ENCODE measurements at regions not wholly inside any gene's neighbourhood (a gene's known extent, or its start where the extent isn't known, plus 50 kb on each side); places are given as distances from the start of the nearest gene placed in this dataset.

DNA sequence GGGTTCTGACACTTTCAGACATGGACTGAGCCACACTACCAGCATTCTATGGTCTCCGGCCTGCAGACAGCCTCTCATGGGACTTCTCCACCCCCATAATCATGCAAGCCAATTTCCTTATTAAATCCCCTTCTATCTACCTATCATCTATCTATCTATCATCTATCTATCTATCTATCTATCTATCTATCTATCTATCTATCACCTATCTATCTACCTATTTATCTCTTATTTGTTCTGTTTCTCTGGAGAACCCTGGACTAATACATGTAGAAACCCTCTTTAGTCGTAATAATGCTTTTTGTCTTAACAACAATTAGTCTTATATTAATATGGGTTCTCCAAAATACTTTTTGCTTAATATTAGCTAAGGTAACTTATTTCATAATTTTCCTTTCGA lies 174.1 kb upstream of the PRSS16 start:
- Histone ChIP-seq H3K4me3 (no peak overlapping the region), H3K4me1 (ENCODE audit: control insufficient read depth in 5 of 5, insufficient read depth in 5 of 5, low read length in 5 of 5) (no peaks in the 10 kb centered on the region), H3K9ac (ENCODE audit: insufficient read depth in 1 of 2, low read length in 2 of 2) (no peak overlapping the region), H3K27ac (ENCODE audit: low read depth in 1 of 2, low read length in 1 of 2) (no peak overlapping the region), H3K9me3 (ENCODE audit: control insufficient read depth in 4 of 4, insufficient read depth in 3 of 4, low read length in 3 of 4) (no peaks in the 10 kb centered on the region), H3K27me3 (ENCODE audit: control insufficient read depth in 3 of 3, insufficient read depth in 3 of 3, low read length in 2 of 3) (peaks cover 0 to 5% (median 0%) of the 10 kb centered on the region in 3 donors), H3K36me3 (ENCODE audit: control insufficient read depth in 4 of 4, insufficient read depth in 4 of 4, low read length in 4 of 4) (no peaks in the 10 kb centered on the region)
- no peak for ATAC-seq (ENCODE audit: insufficient read depth, low FRiP score)
- WGBS, 2 donors = 87 to 94% methylated on average over 3 of the region's 3 CpGs
- no peak for TF ChIP-seq CTCF (IDR thresholded peaks at IDR 0.05; ENCODE audit: control extremely low read depth, extremely low read depth)
- no peak for DNase-seq

GRCh38 chr6:27076116-27076515 lies 171.4 kb upstream of the PRSS16 start:
- H3K27ac ChIP-seq (ENCODE audit: low read depth in 1 of 2, low read length in 1 of 2) = no peak overlapping the region
- 50 to 82% methylated on average over 1 of the region's 1 CpG for WGBS, 2 donors
- H3K27me3 ChIP-seq (ENCODE audit: control insufficient read depth in 3 of 3, insufficient read depth in 3 of 3, low read length in 2 of 3) = peaks cover 0 to 5% (median 0%) of the 10 kb centered on the region in 3 donors

DNA sequence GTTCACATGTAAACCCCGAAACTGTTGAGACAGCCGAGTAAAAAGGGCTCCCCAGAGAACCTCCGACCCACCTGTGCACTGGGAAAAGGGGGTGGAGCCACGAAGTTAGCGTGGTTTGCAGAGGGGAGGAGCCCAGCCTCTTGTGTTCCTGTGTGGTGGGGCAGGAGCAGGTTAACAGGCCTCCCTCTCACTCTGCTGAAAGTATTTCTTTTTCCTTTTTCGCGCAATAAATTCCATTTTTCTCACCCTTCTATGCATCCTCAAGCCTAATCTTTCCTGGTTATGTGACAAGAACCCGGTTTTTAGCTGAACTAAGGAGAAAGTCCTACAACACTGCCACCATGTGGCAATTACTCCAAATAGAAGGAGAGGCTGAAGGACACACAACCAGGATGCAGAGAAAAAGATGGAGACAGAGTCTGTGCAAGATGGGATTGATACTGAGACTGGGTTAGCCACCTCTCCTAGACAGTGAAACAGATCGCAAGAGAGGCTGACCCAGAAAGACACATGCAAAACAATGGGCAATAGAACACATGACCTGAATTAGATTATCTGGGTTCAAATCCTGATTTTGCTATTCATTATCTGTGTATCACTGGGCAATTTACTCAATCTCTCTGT lies 168.7 kb upstream of the PRSS16 start:
- no peak overlapping the region for H3K27ac ChIP-seq (ENCODE audit: low read depth in 1 of 2, low read length in 1 of 2)
- peak; percentile 41 to 82 (median 75) for DNase-seq
- no peaks in the 10 kb centered on the region for H3K9me3 ChIP-seq (ENCODE audit: control insufficient read depth in 4 of 4, insufficient read depth in 3 of 4, low read length in 3 of 4)
- no peaks in the 10 kb centered on the region for H3K36me3 ChIP-seq (ENCODE audit: control insufficient read depth in 4 of 4, insufficient read depth in 4 of 4, low read length in 4 of 4)
- H3K9ac ChIP-seq (ENCODE audit: insufficient read depth in 1 of 2, low read length in 2 of 2) = no peak overlapping the region
- H3K4me3 ChIP-seq = no peak overlapping the region
- ATAC-seq (ENCODE audit: insufficient read depth, low FRiP score) = peak; percentile 75
- H3K4me1 ChIP-seq (ENCODE audit: control insufficient read depth in 5 of 5, insufficient read depth in 5 of 5, low read length in 5 of 5) = peaks cover 0 to 2% (median 0%) of the 10 kb centered on the region in 5 donors
- peaks cover 0 to 7% (median 4%) of the 10 kb centered on the region in 3 donors for H3K27me3 ChIP-seq (ENCODE audit: control insufficient read depth in 3 of 3, insufficient read depth in 3 of 3, low read length in 2 of 3)
- peak; percentile 22 for TF ChIP-seq CTCF (IDR thresholded peaks at IDR 0.05; ENCODE audit: control extremely low read depth, extremely low read depth)
- WGBS, 2 donors = 2 to 3% methylated on average over 9 of the region's 9 CpGs

More at GRCh38 chr6:27076116-27076515, 171.4 kb upstream of the PRSS16 start:
- no peak for TF ChIP-seq CTCF (IDR thresholded peaks at IDR 0.05; ENCODE audit: control extremely low read depth, extremely low read depth)
- ATAC-seq (ENCODE audit: insufficient read depth, low FRiP score) = no peak
- no peak for DNase-seq
- H3K9ac ChIP-seq (ENCODE audit: insufficient read depth in 1 of 2, low read length in 2 of 2) = no peak overlapping the region
- H3K4me3 ChIP-seq = no peak overlapping the region
- H3K9me3 ChIP-seq (ENCODE audit: control insufficient read depth in 4 of 4, insufficient read depth in 3 of 4, low read length in 3 of 4) = no peaks in the 10 kb centered on the region
- no peaks in the 10 kb centered on the region for H3K36me3 ChIP-seq (ENCODE audit: control insufficient read depth in 4 of 4, insufficient read depth in 4 of 4, low read length in 4 of 4)
- peaks cover 0 to 2% (median 0%) of the 10 kb centered on the region in 5 donors for H3K4me1 ChIP-seq (ENCODE audit: control insufficient read depth in 5 of 5, insufficient read depth in 5 of 5, low read length in 5 of 5)

GRCh38 chr6:27081188-27081587 lies 166.3 kb upstream of the PRSS16 start:
- Histone ChIP-seq H3K9ac (ENCODE audit: insufficient read depth in 1 of 2, low read length in 2 of 2) (no peak overlapping the region), H3K4me1 (ENCODE audit: control insufficient read depth in 5 of 5, insufficient read depth in 5 of 5, low read length in 5 of 5) (peaks cover 0 to 2% (median 0%) of the 10 kb centered on the region in 5 donors), H3K36me3 (ENCODE audit: control insufficient read depth in 4 of 4, insufficient read depth in 4 of 4, low read length in 4 of 4) (no peaks in the 10 kb centered on the region), H3K9me3 (ENCODE audit: control insufficient read depth in 4 of 4, insufficient read depth in 3 of 4, low read length in 3 of 4) (no peaks in the 10 kb centered on the region), H3K4me3 (no peak overlapping the region), H3K27me3 (ENCODE audit: control insufficient read depth in 3 of 3, insufficient read depth in 3 of 3, low read length in 2 of 3) (peaks cover 0 to 11% (median 4%) of the 10 kb centered on the region in 3 donors), H3K27ac (ENCODE audit: low read depth in 1 of 2, low read length in 1 of 2) (no peak overlapping the region)
- no peak for ATAC-seq (ENCODE audit: insufficient read depth, low FRiP score)
- no peak for DNase-seq
- no peak for TF ChIP-seq CTCF (IDR thresholded peaks at IDR 0.05; ENCODE audit: control extremely low read depth, extremely low read depth)

All from lung (tissue), 11 donors.